ENCODE measurements at regions not wholly inside any gene's neighbourhood (a gene's known extent, or its start where the extent isn't known, plus 50 kb on each side); places are given as distances from the start of the nearest gene placed in this dataset. TPM values are rescaled to one million over a fixed set of nuclear protein-coding genes. Genes with fewer than 3 reads are reported as not detected.

DNA sequence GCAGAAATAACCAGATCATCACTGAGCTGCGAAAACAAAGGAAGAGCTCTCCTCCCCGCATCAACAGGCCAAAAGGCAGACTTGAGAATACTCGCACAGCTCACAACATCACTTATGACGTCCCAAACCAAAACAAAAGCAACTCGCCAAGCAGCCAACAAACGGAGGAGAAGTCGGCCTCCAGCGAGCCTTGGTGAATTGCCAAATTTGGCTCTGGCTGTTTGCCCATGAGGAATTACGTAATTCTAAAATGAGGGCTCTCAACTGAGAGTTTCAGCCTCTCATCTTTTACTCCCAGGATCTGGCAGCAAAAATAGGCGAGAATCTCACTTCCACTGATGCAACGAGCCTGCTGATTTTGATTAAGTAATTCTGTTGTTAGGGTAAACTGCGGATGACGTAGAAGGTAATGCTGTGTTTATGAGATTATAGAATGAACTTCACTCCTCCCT is 51.7 kb upstream of the SEMA6A start:
- Histone ChIP-seq H3K79me2 (ENCODE audit: insufficient read depth, low read depth, low read length) (no peaks in the 10 kb centered on the region), H4K20me1 (ENCODE audit: insufficient read depth, low read length) (no peaks in the 10 kb centered on the region), H3K36me3 (ENCODE audit: insufficient read depth, low read length) (no peaks in the 10 kb centered on the region), H3K9me3 (ENCODE audit: low read length) (no peaks in the 10 kb centered on the region), H2AFZ (ENCODE audit: low read length) (no peak overlapping the region), H3K9me2 (ENCODE audit: insufficient read depth, low read length) (no peaks in the 10 kb centered on the region), H3K27ac (ENCODE audit: low read depth, low read length, poor library complexity, severe bottlenecking) (no peak overlapping the region), H3K4me1 (ENCODE audit: insufficient read depth, low read length, poor library complexity, severe bottlenecking) (no peaks in the 10 kb centered on the region), H3K4me2 (ENCODE audit: low read length) (no peak overlapping the region), H3K4me3 (ENCODE audit: low read depth, low read length, poor library complexity, severe bottlenecking) (no peak overlapping the region)
- DNase-seq (ENCODE audit: low spot score): no peak
- CTCF ChIA-PET (ENCODE audit: unreplicated experiment): no interaction called here
- intact Hi-C loops (cut with micrococcal nuclease; ENCODE audit: unreplicated experiment): no loop called here
- TF ChIP-seq EZH2phosphoT487 (IDR thresholded peaks at IDR 0.05; ENCODE audit: borderline replicate concordance, low read depth, low read length): no peak
- TF ChIP-seq CTCF (conservative IDR thresholded peaks at IDR 0.05; ENCODE audit: low read length): no peak
- BruUV-seq (replicated peaks): no TSS peak
- POLR2A ChIA-PET: interaction anchor here (1.1 kb wide), 1 partner anchor 25 kb away, joined by 3 read pairs; no protein-coding TSS in a partner anchor

Small RNAs in the stretch of these regions (small RNA-seq; reads per million reads assigned to genes)
- gene AC093534.1 (not detected), gene RNU7-34P (not detected)
